NCI-H1105 treated with DMSO at 0.1 percent for 48 hours (cell line): ENCODE measurements at regions not wholly inside any gene's neighbourhood (a gene's known extent, or its start where the extent isn't known, plus 50 kb on each side); places are given as distances from the start of the nearest gene placed in this dataset.

Experiments
- DNase-seq: peaks from one replicate; lab custom pipeline; 2025; lab: John Stamatoyannopoulos, UW

DNA sequence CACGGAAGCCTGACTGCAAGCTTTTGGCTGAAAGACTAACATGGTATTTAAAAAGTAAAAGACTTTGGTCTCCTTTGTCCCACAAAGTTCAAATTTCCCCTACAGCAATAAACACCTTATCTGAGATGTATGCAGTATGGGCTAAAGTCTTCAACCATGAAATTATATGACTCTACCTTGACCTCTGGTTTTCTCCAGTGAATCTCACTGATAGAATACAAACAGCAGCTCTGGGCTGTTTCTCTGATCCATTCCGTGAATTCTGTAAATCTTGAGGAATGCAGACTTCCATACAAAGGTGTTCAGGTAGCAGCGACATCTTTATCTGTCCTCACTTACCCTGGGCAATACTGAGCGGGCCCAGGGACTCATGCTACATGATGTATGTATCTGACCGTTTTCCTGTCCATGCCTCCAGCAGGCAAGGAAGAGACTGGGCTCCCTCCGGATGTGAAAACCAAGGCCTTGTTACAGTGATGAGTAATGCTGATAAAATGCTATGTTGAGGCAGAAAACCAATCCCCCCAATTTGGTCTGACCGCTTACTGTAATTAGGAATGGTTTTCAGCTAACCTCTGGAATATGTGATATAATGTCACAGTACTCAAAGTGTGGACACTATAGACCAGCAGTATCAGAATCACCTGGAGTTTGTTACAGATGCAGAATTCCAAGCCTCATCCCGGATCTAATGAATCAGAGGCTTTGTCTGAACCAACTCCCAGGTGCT, 589.8 kb downstream of the HS3ST4 start:
- DNase-seq, result no peak

DNA sequence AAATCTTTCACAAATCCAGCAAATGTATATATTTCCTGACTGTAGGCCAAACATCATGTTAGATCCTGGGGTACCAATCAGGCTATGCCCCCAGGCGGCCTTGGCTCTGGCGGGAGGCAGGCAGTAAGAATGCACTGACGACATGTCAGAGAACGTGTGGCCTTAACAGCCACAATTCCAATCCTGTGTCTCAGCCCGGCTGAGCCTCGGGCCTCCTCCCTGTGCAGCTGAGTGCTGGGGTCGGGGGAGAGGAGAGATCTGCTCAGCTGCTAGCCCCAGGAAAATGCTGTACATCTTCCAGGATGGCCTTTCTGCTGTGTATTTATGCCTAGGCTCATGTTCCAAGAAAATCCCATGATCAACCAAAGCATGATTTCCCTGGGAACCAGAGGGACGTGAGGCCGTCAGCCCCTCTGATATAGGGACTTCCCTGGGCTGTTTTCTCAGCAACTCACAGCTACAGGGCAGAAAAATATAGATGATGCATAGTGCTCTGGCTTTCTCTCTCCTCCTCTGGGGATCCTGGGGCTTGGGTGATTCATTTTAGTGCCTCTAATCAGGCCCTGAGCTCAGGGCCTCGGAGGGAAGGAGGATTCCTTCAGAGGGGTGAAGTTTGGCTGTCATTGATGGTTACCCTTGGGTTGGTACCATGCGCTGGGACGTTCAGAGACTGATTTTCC, 604.0 kb downstream of the HS3ST4 start:
- no peak for DNase-seq

DNA sequence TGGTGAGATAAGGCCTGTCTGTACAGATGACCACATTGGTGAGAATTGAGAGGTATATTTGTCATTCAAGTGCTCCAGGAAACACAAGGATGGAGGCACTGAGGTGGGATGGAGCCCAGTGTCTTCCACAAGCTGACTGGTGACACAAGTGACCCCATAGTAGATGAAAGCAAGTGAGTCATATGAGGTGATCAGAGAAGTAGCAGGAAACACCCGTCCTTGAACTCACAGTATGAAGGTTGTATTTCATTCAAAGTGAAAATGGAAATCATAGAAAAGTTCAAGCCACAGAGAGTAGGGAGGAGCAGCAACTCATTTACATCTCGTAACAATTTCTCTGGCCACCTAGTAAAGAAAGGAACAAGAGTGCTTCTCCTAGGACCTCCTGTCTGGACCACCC, 609.8 kb downstream of the HS3ST4 start:
- no peak for DNase-seq

DNA sequence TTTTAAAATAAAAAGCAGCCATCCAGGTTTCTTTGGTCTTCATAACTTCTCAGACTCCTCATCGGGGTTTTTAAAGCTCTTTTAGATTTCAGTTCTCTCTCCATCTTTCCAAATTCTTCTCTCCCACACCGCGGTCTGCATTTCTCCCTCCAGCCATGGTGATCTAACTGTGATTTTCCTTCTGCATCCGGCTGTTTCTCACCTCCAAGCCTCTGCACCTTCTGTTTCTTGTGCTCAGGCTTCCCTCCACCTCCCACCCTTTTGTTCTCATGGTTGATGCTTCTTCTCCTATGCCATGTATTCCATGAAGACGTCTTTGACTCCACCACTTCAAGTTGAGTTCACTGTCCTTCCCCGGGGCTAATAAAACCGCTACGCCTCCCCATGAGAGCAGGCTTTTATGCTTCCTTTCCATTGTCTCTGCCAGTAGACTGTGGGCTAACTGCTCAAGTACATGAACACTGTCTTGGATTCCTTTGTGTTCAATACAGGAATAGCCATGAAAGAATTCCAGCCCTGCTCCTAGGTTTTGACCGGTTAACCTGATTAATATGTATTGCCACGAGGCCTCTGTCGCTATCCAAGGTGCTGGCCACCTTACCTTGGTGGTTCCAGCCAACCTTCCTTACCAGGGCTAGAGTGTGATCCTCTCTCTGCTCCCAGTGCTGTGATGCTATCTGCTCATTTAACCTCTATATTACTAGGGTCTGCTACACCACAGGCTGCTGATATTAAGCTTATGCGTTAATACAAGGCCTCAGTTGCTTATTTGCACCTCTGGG, 625.1 kb downstream of the HS3ST4 start:
- no peak for DNase-seq

DNA sequence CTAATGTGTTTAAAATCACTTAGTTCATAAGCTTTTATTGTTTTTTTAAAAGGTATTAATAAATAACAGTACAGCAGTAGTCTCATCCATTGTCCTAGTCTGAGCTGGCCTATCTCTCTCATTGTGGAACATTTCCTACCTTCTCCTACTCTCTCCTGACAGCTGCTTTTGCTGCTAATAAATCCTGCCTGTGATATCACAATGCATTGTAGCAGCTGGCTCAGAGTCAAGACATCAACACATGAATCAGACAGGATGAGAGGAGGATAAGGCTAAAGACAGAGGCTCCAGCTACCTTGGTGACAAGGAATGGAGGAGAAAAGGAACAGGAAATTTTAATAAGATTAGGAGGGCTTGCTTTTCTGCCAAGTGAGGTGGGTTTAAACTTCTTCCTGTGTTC, 626.1 kb downstream of the HS3ST4 start:
- peak; percentile 5 for DNase-seq

DNA sequence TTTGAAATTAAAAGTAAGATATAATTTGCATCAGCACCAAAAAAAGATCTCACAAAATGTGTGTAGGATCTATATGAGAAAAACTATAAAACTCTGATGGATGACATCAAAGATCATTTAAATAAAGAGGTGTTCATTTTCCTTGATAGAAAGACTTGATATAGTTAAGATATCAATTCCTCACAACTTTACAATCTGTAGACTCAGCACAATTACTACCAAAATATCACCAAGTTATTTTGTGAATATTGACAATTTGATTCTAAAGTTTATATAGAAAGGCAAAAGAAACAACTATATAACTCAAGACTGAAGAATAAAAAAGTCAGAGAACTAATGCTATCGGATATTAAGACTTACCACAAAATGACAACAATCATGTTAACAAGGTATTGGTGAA, 638.9 kb downstream of the HS3ST4 start:
- no peak for DNase-seq

DNA sequence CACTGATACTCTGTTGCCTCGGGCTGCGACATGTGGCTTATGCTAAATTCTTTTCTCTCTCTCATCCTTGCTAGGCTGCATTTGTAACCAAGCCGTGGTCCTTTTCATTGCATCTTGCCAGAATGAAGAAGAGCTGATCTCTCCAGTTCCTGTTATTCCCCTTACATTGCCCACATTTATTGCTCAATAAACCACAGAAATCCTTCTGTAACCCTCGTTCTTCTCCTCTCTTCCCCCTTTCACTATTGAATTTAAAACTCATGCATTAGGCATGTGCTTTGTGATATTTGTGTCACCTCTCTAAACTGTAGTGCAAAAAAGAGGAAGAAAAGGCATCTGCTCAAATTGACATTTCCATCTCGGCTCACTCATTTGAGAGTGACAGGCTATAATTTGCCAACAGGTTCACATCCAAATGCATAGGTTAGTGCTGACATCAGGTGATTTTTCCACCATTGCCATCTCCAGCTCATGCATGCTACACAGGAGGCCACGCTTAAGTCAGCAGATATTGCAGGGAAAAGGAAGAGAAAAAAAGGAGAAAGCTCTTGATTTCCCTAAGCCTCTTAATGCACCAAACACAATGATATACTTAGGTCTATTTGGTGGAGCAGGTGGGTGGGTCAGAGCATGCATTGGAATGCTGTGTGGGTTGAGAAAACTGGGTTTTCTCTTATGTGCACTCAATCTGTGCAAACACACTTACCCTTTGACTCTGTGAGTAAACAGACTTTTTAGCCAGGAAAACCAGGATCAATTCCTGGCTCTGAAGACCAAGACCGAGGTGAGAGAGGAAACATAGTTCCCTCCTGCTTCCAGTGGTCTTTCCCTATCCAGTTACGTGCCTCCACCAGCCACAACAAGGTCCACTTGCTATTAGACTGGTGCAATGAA, 642.7 kb downstream of the HS3ST4 start:
- no peak for DNase-seq

DNA sequence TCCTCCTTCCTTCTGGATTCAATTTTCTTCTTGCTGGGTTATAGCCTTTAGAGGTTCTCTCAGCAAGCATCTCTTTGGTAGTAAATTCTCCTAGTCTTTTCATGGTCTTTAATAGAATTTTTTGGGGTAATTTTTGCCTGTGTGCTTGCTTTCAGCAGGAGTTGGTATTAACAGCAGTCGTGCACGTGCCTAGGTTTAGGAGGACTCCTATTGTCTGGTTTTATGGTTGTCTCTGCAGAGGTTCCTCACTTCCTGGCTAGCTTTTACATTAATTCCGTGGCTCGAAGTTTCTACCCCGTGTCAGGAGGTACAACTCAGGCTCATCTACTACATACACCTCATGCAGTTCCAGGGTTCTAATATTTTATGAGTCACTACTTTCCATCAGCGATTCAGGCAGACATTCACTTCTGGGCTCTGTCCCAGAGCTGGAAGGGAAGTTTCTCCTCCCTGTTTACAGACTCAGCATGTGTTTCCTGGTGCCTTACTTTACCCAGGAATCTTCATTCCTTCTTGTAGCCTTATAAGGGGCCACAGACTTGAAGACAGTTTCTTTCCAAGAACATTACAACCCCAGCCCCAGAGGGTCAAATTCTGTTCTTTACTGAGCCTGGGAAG, 643.6 kb downstream of the HS3ST4 start:
- no peak for DNase-seq

DNA sequence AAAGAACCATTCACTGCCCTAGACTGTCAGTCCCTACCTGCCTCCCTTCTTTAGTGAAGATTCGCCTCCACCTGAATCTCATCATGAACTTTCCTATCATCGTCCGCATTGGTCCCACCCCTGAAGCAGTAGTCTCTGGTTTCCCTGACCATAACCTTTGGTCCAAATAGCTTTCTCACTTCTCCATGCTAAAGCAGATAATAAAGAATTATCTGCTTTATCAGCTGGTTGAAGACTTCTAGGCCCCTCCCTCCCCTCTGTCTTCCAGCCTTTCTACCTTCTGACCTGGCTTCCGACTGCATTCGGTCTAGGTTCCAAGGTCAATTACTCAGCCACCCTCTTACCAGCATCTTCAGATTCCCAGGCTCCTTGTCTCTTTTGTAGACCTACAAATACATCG, 650.9 kb downstream of the HS3ST4 start:
- no peak for DNase-seq

DNA sequence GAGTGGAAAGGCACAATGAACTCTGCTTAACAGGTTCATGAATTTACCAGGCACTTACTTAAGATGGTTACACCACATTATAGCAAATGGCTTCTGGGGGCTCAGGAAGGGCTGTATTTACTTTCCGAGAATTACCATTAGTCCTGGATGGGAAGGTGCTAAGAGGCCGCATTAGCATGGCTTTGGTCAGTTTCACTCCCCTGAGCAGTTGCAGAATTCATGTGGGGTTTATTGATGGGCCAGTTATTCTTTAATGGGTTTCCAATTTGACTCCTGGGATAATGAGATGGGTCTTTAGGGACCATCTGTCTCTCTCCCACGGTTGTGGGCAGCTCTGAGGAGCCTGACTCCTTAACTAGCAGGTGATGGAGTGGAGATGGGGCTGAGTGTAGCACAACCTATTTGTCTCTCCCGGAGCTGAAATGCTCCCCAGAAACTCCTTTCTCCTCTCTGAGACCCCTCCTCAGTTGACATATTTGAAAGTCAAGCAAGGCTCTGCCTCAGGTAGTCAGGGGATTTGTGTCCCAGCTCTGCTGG, 652.5 kb downstream of the HS3ST4 start:
- no peak for DNase-seq

DNA sequence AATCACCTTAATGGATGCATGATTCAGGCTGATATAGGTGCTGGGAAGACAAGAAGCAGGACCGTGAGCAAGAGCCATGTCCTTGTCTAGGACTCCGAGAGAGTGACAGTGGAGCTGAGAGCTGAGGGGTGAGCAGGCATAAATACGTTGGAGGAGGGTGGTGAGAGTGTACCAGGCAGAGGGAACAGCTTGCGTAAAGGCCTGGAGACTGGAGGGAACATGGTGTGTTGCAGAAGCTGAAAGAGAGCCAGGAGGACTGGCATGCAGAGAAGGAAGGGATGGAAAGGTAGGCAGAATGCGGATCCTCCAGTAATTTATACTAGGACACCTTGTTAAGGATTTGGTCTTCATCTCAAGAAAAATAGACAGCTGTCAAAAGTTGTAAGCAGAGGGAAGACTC, 653.2 kb downstream of the HS3ST4 start:
- no peak for DNase-seq

DNA sequence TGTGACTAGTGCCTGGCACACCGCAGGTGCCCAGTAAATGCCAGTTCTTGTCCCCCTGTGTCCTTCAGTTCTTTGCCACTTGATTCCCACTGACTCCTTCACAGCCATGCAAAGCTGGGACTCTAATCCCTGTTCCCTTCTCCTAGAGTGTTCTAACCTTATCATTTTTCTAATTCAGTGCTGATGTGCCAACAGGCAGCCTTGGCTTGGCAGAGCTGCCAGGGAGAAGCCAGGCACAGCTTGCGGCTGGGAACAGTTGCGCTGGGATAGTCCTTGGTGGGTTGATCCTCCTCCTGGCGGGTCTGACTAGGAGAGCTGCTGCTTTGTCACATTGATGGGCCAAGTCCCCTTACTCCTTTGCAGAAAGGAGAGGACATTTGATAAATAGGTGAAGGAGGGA, 654.2 kb downstream of the HS3ST4 start:
- no peak for DNase-seq

DNA sequence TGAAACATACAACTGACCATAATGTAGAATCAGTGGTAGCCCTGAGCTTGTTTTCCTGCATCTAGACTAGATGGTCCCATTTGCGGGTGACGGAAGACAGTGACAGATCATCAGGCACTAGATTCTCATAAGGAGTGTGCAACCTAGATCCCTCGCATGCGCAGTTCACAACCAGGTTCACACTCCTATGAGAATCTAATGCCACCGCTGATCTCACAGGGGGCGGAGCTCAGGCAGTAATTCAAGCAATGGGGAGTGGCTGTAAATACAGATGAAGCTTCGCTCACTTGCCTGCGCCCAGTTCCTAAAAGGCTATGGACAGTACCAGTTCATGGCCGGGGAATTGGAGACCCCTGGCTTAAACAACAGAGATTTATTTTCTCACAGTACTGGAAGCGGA, 656.3 kb downstream of the HS3ST4 start:
- DNase-seq, result no peak

DNA sequence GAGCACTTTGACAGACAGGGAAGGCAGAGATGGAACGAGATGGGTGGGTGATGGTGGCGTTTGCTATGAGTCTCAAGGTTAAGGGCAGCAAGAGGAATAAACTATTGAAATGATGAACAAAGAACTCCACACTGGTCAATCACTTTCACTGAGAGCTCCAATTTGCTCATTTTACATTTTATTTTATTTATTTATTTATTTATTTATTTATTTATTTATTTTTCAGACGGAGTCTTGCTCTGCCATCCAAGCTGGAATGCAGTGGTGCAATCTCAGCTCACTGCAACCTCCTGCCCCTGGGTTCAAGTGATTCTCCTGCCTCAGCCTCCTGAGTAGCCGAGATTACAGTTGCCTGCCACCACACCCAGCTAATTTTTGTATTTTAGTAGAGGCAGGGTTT, 669.1 kb downstream of the HS3ST4 start:
- no peak for DNase-seq

DNA sequence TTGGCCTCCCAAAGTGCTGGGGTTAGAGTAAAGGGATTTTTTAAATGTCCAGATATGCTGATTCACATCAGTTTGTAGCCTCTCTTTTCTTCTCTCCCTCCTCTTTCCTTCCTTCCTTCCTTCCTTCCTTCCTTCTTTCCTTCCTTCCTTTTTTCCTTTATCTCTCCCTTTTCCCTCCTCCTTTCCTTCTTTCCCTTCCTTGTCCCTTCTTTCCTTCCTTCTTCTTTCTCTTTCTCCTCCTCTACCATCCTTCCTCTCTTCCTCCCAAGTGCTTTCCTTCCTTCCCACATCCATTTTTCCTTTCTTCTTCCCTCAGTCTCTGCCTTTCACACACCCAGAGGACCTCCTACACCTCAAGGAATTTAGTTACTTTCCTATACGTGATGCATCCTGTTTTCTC, 671.8 kb downstream of the HS3ST4 start:
- DNase-seq, result no peak

DNA sequence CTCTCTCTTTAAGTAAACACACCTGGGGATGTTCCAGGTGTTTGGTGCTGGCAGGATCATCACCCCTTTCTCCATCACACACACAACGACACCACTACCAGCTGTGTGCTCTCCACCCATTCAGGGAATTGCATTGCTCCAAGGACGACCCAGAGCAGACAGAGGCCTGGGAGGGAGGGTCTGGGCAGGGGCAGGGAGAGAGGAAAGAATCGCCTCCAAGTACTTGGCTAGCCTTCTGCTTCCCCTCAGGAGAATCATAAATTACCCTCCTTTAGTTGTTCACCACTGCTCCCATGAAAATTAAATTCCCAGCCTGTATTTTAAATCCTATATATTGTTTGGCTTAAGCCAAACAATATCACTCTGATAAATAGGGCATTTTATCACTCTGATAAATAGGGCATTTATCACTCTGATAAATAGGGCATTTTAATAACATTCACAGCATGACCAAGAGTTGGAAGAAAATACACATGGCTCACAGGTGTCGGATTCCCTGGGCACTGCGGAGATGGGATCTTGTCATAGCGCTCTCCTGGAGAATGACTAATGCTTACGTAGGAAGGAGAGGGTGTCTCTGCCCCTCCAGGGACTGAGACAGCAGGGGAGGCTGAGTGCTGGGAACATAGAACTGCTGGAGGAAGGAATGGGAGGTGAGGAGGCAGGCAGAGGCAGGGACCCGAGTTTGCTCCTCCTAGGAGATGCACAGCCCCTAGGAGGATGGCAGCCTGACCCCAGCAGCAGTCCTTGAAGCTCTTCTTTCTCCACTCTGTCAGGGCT, 673.6 kb downstream of the HS3ST4 start:
- DNase-seq, result peak; percentile 57

DNA sequence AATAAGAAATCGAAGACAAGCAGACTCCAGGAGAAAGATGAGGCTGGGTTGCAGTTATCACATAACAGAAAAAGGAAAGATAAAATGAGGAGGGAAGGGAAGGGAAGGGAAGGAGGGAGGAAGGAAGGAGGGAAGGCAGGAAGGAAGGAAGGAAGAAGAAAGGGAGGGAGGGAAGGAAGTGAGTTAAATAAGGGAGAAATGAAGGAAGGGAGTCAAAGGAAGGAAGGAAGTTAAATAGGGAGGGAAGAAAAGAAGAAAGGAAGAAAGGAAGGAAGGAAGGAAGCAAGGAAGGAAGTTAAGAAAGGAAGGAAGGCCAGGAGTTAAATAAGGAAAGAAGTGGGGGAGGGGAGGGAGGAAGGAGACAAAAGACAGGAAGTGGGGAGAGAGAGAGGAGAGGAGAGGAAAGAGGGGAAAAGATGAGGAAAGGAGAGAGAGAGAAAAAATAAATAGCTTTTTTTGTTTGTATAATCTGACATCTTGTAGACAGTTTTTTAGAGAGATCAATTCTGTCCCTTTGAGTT, 679.6 kb downstream of the HS3ST4 start:
- DNase-seq, result no peak

DNA sequence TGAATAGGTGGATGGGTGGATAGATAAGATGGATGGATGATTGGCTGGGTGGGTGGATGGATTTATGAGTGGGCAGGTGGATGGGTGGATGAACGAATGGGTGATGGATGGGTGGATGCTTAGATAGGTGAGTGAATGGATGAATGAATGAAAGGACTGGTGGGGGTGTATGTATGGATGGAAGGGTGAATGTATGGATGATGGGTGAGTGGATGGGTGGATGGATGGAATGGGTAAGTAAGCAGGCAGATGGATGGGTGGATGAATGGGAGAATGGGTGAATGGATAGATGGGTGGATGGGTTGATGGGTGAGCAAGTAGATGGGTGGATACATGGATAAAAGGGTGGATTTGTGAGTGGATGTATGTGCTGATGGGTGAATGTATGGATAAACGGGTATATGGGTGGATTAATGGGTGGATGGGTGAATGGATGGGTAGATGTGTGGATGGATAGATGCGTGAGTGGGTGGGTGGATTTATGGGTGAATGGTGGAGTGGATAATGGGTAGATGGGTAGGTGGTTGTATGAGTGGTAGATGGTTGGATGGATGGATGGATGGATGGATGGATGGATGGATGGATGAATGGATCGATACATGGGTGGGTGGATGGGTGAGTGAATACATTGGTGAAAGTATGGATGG, 682.6 kb downstream of the HS3ST4 start:
- no peak for DNase-seq

DNA sequence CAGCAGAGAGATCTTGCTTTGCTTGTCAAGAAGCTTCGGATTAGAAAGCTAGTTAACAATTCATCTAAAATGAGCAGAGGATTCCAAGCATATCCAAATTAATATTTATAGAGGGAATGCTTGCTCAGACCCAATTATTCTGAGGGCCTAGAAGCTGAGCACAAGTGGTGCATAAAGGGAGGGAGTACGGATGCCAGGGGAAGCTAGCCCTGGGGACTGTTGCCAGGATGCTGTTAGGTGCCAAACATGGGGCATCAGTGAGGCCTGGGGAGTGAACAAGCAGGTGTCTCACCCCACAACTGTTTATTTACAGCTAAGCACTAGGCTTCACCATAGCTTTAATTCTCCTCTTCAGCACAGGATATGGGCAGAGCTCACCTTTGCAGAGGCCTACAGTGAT, 684.1 kb upstream of the C16orf82 start:
- DNase-seq, result peak; percentile 9

DNA sequence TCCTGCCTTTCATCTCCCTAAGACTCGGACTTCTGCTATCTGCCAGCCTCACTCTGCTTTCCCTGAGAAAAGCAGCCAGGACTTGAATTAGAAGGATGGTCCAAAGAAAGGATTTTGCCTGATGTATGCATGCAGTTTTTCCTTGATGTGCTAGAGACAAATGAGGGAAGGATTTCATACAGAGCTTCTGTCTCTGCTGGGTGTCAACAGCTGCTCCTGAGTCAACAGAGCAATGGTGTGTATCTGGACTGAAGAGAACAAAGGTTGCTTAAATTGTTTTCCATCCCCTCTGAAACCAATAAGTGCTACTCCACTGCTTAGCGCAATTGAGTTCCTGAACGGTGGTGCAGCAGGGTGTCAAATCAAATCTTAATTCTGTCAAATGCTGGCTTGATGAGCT, 680.6 kb upstream of the C16orf82 start:
- peak; percentile 52 for DNase-seq
